Liver (tissue), 8 donors: ENCODE measurements at regions not wholly inside any gene's neighbourhood (a gene's known extent, or its start where the extent isn't known, plus 50 kb on each side); places are given as distances from the start of the nearest gene placed in this dataset.

Experiments used
- DNase-seq: peaks from one replicate; pipeline ENCODE4 v3.0.0-alpha.2; 2017; ENCODE audit warnings: low spot score
- H3K27ac ChIP-seq, 2 donors: one replicate each; pipeline ENCODE4 v1.7.0; 2013; ENCODE audit warnings: inconsistent platforms in 2 of 2, low read length in 2 of 2, control low read depth in 1 of 2, low read depth in 1 of 2, mild to moderate bottlenecking in 1 of 2
- H3K27me3 ChIP-seq, 4 donors: one replicate each; pipeline versions ENCODE4 v1.6.1 to v1.7.0; 2013; ENCODE audit warnings: low read length in 3 of 4, inconsistent platforms in 1 of 4, mild to moderate bottlenecking in 1 of 4, moderate library complexity in 1 of 4; ENCODE audit not compliant: control insufficient read depth in 4 of 4, insufficient read depth in 4 of 4
- H3K36me3 ChIP-seq, 4 donors: one replicate each; pipeline versions ENCODE4 v1.6.1 to v1.7.0; 2013; ENCODE audit warnings: low read length in 3 of 4, mild to moderate bottlenecking in 3 of 4, low read depth in 1 of 4, moderate library complexity in 1 of 4; ENCODE audit not compliant: control insufficient read depth in 4 of 4, insufficient read depth in 3 of 4
- H3K4me1 ChIP-seq, 4 donors: one replicate each; pipeline versions ENCODE4 v1.6.1 to v1.7.0; 2013; ENCODE audit warnings: low read length in 3 of 4, mild to moderate bottlenecking in 3 of 4, moderate library complexity in 1 of 4; ENCODE audit not compliant: control insufficient read depth in 4 of 4, insufficient read depth in 4 of 4
- H3K4me3 ChIP-seq, 3 donors: one replicate each; pipeline versions ENCODE4 v1.6.1 to v1.7.0; 2013; ENCODE audit warnings: low read length in 3 of 3, control low read depth in 1 of 3, low read depth in 1 of 3, mild to moderate bottlenecking in 1 of 3
- H3K9ac ChIP-seq, 2 donors: one replicate each; pipeline ENCODE4 v1.7.0; 2013; ENCODE audit warnings: low read length in 2 of 2, mild to moderate bottlenecking in 2 of 2, moderate library complexity in 2 of 2, control low read depth in 1 of 2, low read depth in 1 of 2
- H3K9me3 ChIP-seq, 4 donors: one replicate each; pipeline versions ENCODE4 v1.6.1 to v1.7.0; 2013; ENCODE audit warnings: low read length in 3 of 4; ENCODE audit not compliant: control insufficient read depth in 4 of 4
- FOXA2 ChIP-seq: IDR thresholded peaks from 2 replicates; pipeline ENCODE4 v1.6.1; 2016; ENCODE audit warnings: antibody characterized with exemption
- GABPA ChIP-seq, 2 donors: IDR thresholded peaks in 1 of 2; conservative IDR thresholded peaks in 1 of 2; 2 replicates each; pipeline ENCODE4 v1.6.1; 2016; ENCODE audit warnings: antibody characterized with exemption in 2 of 2, mild to moderate bottlenecking in 1 of 2, moderate library complexity in 1 of 2
- HNF4A ChIP-seq, 2 donors: conservative IDR thresholded peaks; 2 replicates each; pipeline ENCODE4 v1.6.1; 2016; ENCODE audit warnings: antibody characterized with exemption in 2 of 2, mild to moderate bottlenecking in 2 of 2
- JUND ChIP-seq, 2 donors: IDR thresholded peaks; 2 replicates each; pipeline ENCODE4 v1.6.1; 2016; ENCODE audit warnings: antibody characterized with exemption in 2 of 2
- NR2F2 ChIP-seq: IDR thresholded peaks from 2 replicates; pipeline ENCODE4 v1.6.1; 2016; ENCODE audit warnings: antibody characterized with exemption
- RAD21 ChIP-seq, 2 donors: IDR thresholded peaks; 2 replicates each; pipeline ENCODE4 v1.6.1; 2016; ENCODE audit warnings: antibody characterized with exemption in 2 of 2, mild to moderate bottlenecking in 2 of 2
- RXRA ChIP-seq, 2 donors: IDR thresholded peaks; 2 replicates each; pipeline ENCODE4 v1.6.1; 2017 to 2018; ENCODE audit warnings: antibody characterized with exemption in 2 of 2, mild to moderate bottlenecking in 1 of 2
- SP1 ChIP-seq: IDR thresholded peaks from 2 replicates; pipeline ENCODE4 v1.6.1; 2018; ENCODE audit warnings: antibody characterized with exemption, mild to moderate bottlenecking
- YY1 ChIP-seq: IDR thresholded peaks from 2 replicates; pipeline ENCODE4 v1.6.1; 2016; ENCODE audit warnings: antibody characterized with exemption, mild to moderate bottlenecking
- WGBS: extraction: QIAGEN DNeasy Blood & Tissue Kit; methylation state at CpG from one replicate; pipeline ENCODE4 v1.1.7; 2013; 5-methylcytosine and 5-hydroxymethylcytosine counted together
- TF ChIP-seq, protein P1 (sequence below): IDR thresholded peaks from 2 replicates; pipeline ENCODE4 v1.6.1; 2016; ENCODE audit warnings: antibody characterized with exemption, mild to moderate bottlenecking
- TF ChIP-seq, protein P2 (sequence below): IDR thresholded peaks from 2 replicates; pipeline ENCODE4 v1.6.1; 2016; ENCODE audit warnings: antibody characterized with exemption
- TF ChIP-seq, protein P3 (sequence below): IDR thresholded peaks from 2 replicates; pipeline ENCODE4 v1.6.1; 2016; ENCODE audit warnings: antibody characterized with exemption
- TF ChIP-seq, protein P4 (sequence below): fragments of 150-350 bp; IDR thresholded peaks from 2 replicates; pipeline ENCODE4 v1.5.1; 2017; ENCODE audit warnings: improper control_type of control experiment, low read depth, low read length; ENCODE audit not compliant: missing input control
- donor health status: healthy.
- donor health status: healthy.
- donor health status: healthy.
- donor health status: healthy.
- donor health status: healthy.

DNA sequence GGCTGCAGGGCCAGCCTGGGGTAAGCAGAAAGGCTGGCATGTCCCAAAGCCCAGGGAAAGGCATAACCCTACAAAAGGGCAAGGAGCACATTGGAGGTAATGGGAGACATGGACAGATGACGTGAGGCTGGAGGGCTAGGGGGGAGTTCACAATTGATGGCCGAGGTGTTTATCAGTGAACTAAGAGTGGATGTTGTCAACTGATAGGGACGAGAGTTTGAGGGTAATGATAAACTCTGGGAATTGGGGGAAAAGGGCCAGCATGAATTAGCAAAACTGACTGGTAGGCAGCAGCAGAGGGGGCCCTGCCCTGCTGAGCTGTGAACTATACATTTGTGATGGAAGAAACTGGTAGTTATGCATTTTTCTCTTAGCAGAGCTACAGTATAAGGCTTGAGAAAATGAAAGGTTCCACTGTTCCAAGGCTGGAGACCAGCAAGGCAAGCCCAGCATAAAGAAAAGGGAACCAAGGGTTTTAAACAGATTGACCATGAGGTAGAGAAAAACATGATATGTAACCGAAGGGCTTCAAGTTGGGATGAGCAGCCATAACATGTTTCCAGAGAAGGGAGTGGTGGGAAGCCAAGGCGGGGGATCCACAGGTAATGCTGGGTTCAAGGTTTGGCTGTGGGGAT lies 98.1 kb upstream of the MLN start (continued):
- TF ChIP-seq, protein P1, sequence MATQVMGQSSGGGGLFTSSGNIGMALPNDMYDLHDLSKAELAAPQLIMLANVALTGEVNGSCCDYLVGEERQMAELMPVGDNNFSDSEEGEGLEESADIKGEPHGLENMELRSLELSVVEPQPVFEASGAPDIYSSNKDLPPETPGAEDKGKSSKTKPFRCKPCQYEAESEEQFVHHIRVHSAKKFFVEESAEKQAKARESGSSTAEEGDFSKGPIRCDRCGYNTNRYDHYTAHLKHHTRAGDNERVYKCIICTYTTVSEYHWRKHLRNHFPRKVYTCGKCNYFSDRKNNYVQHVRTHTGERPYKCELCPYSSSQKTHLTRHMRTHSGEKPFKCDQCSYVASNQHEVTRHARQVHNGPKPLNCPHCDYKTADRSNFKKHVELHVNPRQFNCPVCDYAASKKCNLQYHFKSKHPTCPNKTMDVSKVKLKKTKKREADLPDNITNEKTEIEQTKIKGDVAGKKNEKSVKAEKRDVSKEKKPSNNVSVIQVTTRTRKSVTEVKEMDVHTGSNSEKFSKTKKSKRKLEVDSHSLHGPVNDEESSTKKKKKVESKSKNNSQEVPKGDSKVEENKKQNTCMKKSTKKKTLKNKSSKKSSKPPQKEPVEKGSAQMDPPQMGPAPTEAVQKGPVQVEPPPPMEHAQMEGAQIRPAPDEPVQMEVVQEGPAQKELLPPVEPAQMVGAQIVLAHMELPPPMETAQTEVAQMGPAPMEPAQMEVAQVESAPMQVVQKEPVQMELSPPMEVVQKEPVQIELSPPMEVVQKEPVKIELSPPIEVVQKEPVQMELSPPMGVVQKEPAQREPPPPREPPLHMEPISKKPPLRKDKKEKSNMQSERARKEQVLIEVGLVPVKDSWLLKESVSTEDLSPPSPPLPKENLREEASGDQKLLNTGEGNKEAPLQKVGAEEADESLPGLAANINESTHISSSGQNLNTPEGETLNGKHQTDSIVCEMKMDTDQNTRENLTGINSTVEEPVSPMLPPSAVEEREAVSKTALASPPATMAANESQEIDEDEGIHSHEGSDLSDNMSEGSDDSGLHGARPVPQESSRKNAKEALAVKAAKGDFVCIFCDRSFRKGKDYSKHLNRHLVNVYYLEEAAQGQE = no peak
- TF ChIP-seq FOXA2 (no peak), RAD21 (IDR thresholded peaks at IDR 0.05) (no peak), GABPA (IDR thresholded peaks at IDR 0.05 in 1 of 2, conservative IDR thresholded peaks at IDR 0.05 in 1 of 2) (no peak)
- TF ChIP-seq, protein P2, sequence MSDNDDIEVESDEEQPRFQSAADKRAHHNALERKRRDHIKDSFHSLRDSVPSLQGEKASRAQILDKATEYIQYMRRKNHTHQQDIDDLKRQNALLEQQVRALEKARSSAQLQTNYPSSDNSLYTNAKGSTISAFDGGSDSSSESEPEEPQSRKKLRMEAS = no peak

DNA sequence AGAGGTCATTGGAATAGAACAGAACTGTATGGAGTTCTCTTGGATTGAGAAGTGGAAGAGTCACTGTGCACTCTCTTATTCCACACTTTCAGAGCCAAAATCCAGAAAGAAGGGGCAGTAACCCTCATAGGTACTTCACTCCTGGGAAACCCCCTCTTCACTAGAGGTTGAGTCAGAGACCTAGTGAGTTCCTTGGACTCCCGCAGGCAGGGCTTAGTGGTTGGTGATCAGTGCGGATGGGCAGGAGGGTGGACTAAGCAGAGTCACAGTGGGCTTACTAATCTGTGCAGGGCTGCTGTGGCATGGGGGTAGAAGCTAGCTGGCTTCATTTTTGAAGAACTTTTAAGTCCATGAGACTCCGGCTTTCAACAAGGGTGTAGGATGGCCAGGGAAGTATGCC lies 95.0 kb upstream of the MLN start:
- no peak overlapping the region for H3K27ac ChIP-seq
- TF ChIP-seq HNF4A (conservative IDR thresholded peaks at IDR 0.05) (no peak), NR2F2 (no peak), SP1 (no peak), FOXA2 (no peak), RAD21 (IDR thresholded peaks at IDR 0.05) (no peak), RXRA (IDR thresholded peaks at IDR 0.05) (no peak), YY1 (no peak), GABPA (IDR thresholded peaks at IDR 0.05 in 1 of 2, conservative IDR thresholded peaks at IDR 0.05 in 1 of 2) (no peak), JUND (IDR thresholded peaks at IDR 0.05) (no peak)
- TF ChIP-seq, protein P3, sequence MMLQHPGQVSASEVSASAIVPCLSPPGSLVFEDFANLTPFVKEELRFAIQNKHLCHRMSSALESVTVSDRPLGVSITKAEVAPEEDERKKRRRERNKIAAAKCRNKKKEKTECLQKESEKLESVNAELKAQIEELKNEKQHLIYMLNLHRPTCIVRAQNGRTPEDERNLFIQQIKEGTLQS = no peak
- TF ChIP-seq, protein P2 = no peak
- peaks cover 0 to 2% (median 0%) of the 10 kb centered on the region in 4 donors for H3K4me1 ChIP-seq
- H3K9me3 ChIP-seq = no peaks in the 10 kb centered on the region
- H3K4me3 ChIP-seq = no peak overlapping the region
- no peak for DNase-seq
- 80% methylated on average over 3 of the region's 3 CpGs for WGBS
- H3K27me3 ChIP-seq = no peaks in the 10 kb centered on the region
- no peak overlapping the region for H3K9ac ChIP-seq
- no peaks in the 10 kb centered on the region for H3K36me3 ChIP-seq

DNA sequence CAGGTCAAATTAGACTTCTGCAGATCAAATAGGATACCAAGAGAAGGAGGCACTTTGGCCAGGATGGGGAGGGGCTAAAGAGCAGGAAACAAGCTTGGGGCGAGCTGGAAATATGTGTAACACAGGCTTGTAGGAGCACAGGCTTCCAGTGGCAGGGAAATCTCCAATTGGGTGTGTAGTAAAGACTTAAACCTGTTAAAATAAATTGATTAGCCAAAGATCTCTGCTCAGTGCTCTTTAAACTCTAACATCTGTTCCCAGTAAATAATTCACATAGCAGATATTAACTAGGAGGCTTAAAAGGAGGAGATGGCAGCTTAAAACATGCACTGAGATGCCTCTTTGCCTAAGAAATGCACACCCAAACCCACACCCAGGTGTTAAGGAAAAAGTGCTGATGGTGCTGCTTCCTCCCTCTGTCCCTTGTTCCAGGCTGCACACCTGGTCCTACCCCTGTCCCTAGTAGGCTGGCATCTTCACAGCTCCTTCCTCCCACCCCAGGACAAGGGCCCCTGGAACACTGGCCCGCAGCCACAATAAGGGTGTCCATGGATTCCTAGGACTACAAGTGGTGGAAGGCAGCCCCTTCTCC lies 93.5 kb upstream of the MLN start:
- TF ChIP-seq, protein P4, sequence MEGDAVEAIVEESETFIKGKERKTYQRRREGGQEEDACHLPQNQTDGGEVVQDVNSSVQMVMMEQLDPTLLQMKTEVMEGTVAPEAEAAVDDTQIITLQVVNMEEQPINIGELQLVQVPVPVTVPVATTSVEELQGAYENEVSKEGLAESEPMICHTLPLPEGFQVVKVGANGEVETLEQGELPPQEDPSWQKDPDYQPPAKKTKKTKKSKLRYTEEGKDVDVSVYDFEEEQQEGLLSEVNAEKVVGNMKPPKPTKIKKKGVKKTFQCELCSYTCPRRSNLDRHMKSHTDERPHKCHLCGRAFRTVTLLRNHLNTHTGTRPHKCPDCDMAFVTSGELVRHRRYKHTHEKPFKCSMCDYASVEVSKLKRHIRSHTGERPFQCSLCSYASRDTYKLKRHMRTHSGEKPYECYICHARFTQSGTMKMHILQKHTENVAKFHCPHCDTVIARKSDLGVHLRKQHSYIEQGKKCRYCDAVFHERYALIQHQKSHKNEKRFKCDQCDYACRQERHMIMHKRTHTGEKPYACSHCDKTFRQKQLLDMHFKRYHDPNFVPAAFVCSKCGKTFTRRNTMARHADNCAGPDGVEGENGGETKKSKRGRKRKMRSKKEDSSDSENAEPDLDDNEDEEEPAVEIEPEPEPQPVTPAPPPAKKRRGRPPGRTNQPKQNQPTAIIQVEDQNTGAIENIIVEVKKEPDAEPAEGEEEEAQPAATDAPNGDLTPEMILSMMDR = no peak
- Histone ChIP-seq H3K9ac (no peak overlapping the region), H3K4me1 (no peaks in the 10 kb centered on the region), H3K9me3 (no peaks in the 10 kb centered on the region), H3K4me3 (no peak overlapping the region), H3K36me3 (no peaks in the 10 kb centered on the region), H3K27me3 (no peaks in the 10 kb centered on the region), H3K27ac (no peak overlapping the region)
- DNase-seq = no peak
- 81% methylated on average over 2 of the region's 2 CpGs for WGBS
